ENCODE measurements at regions not wholly inside any gene's neighbourhood (a gene's known extent, or its start where the extent isn't known, plus 50 kb on each side); places are given as distances from the start of the nearest gene placed in this dataset.

- no peak for DNase-seq
Observed at GRCh38 chr18:55166260-55166598, 207.0 kb upstream of the CCDC68 start.

DNA sequence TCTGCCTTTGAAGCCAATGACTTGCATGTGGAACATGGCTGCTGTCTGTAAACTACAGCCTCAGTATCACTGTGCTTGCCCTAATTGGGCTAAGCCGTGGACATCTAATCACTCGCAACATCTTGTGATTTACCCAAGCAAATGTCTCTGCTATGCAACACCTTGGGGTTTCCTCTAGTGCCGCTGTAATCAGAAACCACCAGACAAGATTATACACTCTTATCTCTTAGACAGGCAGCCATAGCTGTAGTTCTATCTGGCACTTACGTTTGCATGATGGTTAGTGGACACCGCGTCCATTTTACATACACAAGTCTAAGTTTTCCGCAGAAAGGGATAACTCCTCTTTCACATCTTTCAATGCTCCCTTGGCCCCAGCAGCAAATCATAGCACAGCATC is 204.3 kb upstream of the CCDC68 start:
- no peak for DNase-seq

GRCh38 chr18:55161916-55162315 is 202.7 kb upstream of the CCDC68 start:
- no peak for DNase-seq

DNA sequence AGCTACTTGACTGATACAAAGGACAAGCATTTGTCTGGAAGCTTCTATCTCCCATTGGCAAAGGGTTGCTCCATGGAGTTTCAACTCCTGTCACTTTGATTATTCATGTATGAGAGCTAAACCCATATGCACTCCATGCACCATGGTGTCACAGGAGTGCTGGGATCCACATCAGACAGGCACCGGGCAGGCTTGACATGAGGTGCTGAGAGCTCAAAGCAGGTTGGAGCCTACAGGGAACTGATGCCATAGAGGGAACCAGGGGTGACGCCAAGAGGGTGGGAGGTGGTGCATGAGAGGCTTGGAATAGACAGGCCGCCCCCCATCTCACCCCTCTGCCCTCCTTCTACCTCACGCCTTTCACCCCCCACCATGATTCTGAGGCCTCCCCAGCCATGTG is 199.8 kb upstream of the CCDC68 start:
- no peak for DNase-seq

DNA sequence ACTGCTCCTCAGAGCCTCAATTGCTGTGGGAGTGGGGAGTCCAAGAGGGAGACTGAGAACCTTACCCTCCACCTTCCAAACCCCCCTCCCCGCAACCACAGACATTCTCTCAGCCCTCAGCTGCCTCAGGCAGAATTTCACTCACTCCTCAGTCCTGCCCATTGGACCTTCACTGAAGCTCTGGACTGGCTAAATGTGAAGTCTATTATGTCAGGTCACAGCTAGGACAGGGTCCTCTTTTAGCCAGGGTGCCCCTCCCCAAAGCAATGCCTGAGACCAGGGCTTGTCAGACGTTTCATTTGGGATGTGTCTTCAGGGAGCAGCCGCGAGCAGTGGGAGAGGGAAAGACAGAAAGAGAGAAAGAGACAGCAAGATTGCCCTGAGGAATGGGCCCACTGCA is 199.3 kb upstream of the CCDC68 start:
- DNase-seq = no peak

DNA sequence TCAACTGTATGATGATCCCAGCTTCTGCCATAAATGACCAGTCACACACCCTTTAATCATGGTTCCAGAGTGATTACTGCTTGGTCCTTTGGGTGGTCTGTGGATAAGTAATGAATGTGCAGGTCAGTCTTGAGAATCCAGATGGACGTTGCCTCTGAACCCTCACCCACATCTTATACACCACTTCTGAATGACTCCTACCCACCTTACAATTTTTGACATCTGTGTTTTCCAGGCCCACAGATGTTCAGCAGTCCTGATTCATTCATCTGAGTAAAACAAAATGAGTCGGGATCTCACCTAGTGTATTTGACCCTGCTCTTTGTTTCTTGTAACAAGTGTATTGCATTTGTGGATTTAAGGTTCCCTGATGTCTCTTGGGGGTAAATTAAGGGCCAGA is 194.1 kb upstream of the CCDC68 start:
- no peak for DNase-seq

- no peak for DNase-seq
Observed at GRCh38 chr18:55152801-55153200, 193.5 kb upstream of the CCDC68 start.

DNA sequence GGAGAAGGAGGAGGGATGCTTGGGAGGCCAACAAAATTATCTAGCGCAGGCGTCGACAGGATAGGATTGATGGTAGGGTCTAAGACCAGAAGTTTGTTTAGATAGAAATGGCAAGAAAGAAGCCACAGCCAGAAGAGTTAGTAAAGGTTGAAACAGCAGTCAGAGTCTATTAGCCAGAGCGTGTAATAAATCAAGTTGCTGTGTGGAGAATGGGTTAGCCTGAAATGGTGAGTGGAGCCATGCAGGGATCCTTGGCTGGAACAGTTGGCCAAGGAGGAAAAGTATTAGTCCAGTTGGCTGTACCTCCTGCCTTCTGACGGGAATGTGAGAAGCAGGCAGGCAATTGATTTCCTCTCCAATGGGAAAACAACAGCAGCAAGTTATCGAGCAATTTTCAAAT is 190.7 kb upstream of the CCDC68 start:
- no peak for DNase-seq

DNA sequence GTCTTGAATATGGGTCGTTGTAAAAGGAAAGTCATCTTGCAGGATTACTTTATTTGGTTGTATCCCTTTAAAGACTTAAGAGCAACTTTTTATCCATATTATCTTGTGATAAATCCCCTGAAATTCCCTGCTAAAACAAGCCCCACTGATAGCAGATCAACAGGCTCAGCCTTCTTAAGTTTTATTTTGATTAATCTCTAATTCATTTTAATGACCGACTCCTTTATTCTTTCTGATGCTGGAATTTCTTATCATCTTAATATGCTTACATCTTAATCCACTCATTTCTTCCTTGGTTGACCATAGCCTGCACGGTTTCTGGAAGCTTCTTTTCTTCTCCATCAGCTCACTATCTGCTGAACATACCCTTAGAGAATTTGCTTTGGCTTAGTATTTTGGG is 188.5 kb upstream of the CCDC68 start:
- DNase-seq = no peak

- DNase-seq = no peak
Observed at GRCh38 chr18:55144193-55144930, 185.1 kb upstream of the CCDC68 start.

- DNase-seq = no peak
Observed at GRCh38 chr18:55142410-55142809, 183.1 kb upstream of the CCDC68 start.

DNA sequence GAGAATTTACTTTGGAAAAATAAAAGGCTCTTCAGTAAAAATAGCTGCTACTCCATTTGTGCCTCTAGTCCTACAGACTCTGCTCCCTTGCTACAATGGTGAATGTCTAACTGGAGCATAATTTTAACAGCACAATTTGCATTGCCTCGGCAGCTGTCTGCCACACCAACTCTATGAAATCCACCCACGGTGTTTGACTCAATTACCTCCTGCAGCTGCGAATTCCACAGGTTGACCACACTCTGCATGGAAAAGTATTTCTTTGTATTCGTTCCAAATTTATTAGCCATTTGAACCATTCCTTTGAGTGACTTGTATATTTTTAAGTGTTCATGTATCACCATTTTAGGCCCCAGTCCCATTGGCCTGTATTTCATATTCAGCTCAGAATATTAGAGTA is 182.1 kb upstream of the CCDC68 start:
- DNase-seq = no peak

GRCh38 chr18:55139836-55140235 is 180.6 kb upstream of the CCDC68 start:
- no peak for DNase-seq

DNA sequence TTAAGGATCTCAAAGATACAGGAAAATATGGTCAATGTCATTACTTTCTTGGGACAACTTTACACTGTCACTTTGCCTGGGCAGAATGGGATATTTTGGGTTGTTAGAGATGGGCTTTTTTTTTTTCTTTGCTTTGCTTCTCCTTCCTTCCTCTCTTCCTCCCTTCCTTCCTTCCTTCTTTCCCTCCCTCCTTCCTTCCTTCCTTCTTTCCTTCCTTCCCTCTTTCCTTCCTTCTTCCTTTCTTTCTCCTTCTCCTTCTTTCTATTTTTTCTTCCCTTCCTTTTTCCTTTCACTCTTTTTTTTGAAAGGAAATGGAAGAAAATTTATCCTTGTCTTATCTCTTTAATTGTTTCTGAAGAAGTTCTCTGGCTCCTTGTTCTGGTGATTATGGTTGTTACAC is 180.0 kb upstream of the CCDC68 start:
- DNase-seq = no peak

- no peak for DNase-seq
Observed at GRCh38 chr18:55138401-55138800, 179.1 kb upstream of the CCDC68 start.

- DNase-seq = no peak
Observed at GRCh38 chr18:55137602-55138001, 178.3 kb upstream of the CCDC68 start.

- DNase-seq = no peak
Observed at GRCh38 chr18:55136864-55137263, 177.6 kb upstream of the CCDC68 start.

DNA sequence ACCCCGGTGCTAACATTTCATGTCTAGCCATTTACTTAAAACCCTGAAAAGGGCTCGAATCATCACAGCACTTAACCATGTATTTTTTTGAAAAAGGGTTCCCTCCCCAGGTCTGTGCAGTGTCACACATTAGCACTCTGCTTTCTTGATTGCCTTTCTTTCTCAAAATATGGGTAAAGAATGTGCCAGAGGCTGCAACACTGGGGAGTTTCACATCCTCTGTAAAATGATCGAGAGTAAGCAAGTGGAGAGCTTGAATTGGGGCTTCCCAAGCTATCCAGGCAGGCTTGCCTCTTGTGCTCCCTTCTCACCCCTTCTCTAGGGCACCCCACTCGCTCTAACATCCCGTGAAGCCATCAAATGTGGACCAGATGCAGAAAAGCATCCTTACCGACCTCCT is 177.0 kb upstream of the CCDC68 start:
- DNase-seq = no peak

DNA sequence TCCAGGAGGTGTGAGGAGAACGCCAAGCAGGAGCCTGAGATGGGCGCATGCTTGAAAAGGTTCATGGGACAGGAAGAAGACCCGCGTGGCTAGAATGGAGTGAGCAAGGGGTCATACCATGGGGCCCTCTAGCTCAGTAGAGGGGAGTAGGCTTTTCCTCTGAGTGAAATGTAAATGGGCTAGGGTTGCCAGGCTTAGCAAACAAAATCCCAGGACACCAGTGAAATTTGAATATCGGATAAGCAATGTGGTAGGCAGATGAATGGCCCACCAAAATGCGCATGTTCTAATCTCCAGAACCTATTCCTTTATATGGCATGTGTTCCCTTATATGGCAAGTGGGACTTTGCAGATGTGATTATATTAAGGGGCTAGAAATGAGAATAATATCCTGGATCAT is 174.1 kb upstream of the CCDC68 start:
- no peak for DNase-seq

- DNase-seq = peak; percentile 46
Observed at GRCh38 chr18:55128437-55128836, 169.2 kb upstream of the CCDC68 start.

GRCh38 chr18:55124078-55124763 is 165.0 kb upstream of the CCDC68 start:
- peak; percentile 34 for DNase-seq

DNA sequence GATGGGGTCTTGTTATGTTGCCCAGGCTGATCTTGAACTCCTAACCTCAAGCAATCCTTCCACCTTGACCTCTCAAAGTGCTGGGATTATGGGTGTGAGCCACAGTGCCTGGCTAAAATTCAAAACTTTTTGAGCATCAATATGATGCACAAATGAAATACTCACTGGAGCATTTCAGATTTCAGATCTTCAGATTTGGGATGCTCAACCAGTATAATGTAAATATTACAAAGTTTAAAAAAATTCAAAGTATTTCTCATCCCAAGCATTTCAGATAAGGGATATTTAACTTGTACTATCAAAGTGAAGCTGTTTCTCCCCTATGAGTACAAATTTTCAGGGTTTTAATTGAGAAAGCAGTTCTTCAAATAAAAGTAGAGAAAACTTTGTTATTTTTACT is 164.1 kb upstream of the CCDC68 start:
- no peak for DNase-seq

GRCh38 chr18:55121397-55122170 is 162.3 kb upstream of the CCDC68 start:
- no peak for DNase-seq

DNA sequence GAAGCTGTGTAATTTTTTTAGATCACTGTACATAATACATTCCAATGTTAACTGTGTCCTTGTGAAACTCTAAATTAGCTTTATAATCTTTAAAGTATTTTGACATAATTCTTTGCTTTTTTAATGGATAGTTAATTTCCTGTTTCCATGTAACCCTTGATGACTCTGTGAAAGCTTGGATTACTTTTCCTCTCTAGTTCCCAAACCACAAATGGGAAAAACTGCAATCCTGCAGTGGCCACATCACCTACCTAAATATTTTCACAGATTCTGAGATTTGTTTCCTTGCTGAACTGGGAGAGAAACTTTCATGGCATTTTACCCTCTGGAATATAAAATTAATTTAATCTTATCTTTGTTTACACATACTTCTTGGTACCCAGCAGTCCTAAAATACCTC is 161.6 kb upstream of the CCDC68 start:
- no peak for DNase-seq

Measured in NCI-H2227 treated with DMSO at 0.1 percent for 48 hours (cell line).